Fibroblast of lung (primary cell): ENCODE measurements at regions not wholly inside any gene's neighbourhood (a gene's known extent, or its start where the extent isn't known, plus 50 kb on each side); places are given as distances from the start of the nearest gene placed in this dataset.

Experiments
- DNase-seq, 2 donors: peaks; one replicate each; pipeline versions ENCODE4 v3.0.0 to v3.0.0-alpha.2; 2010; ENCODE audit warnings: low read depth in 2 of 2
- H2AFZ ChIP-seq: 2 replicates; pipeline ENCODE4 v1.5.1; 2012; ENCODE audit warnings: low read length, control low read depth, inconsistent platforms
- H3K27ac ChIP-seq: 2 replicates; pipeline ENCODE4 v1.5.1; 2011; ENCODE audit warnings: low read length, control low read depth; ENCODE audit not compliant: insufficient read depth
- H3K27me3 ChIP-seq: 2 replicates; pipeline ENCODE4 v1.5.1; 2011; ENCODE audit warnings: mild to moderate bottlenecking, low read length; ENCODE audit not compliant: control insufficient read depth, insufficient read depth
- H3K36me3 ChIP-seq: 2 replicates; pipeline ENCODE4 v1.5.1; 2011; ENCODE audit warnings: low read length; ENCODE audit not compliant: control insufficient read depth, insufficient read depth
- H3K4me1 ChIP-seq: 2 replicates; pipeline ENCODE4 v1.5.1; 2011; ENCODE audit warnings: low read length; ENCODE audit not compliant: control insufficient read depth, insufficient read depth; ENCODE audit errors: extremely low read depth
- H3K4me2 ChIP-seq: 2 replicates; pipeline ENCODE4 v1.5.1; 2011; ENCODE audit warnings: low read length, control low read depth; ENCODE audit not compliant: insufficient read depth; ENCODE audit errors: extremely low read depth
- H3K4me3 ChIP-seq, 4 experiments: fragments of 200-600 bp in 1 of 4; sonication (generic) in 1 of 4; replicated peaks in 1 of 4; 2 replicates each; pipeline ENCODE4 v1.5.1; 2011 to 2016; ENCODE audit warnings: low read length in 4 of 4, low read depth in 3 of 4, mild to moderate bottlenecking in 3 of 4, control low read depth in 2 of 4, inconsistent platforms in 1 of 4, mixed read lengths in 1 of 4; ENCODE audit not compliant: insufficient read depth in 1 of 4; ENCODE audit errors: control extremely low read depth in 1 of 4
- H3K79me2 ChIP-seq: 2 replicates; pipeline ENCODE4 v1.5.1; 2012; ENCODE audit warnings: mild to moderate bottlenecking, low read length, inconsistent platforms; ENCODE audit not compliant: control insufficient read depth, insufficient read depth
- H3K9ac ChIP-seq: 2 replicates; pipeline ENCODE4 v1.5.1; 2011; ENCODE audit warnings: mild to moderate bottlenecking, low read length, control low read depth; ENCODE audit not compliant: insufficient read depth
- H3K9me3 ChIP-seq: 2 replicates; pipeline ENCODE4 v1.5.1; 2012; ENCODE audit warnings: low read depth, low read length; ENCODE audit not compliant: control insufficient read depth, insufficient read depth
- H4K20me1 ChIP-seq: 2 replicates; pipeline ENCODE4 v1.5.1; 2011; ENCODE audit warnings: low read length; ENCODE audit not compliant: control insufficient read depth, insufficient read depth; ENCODE audit errors: extremely low read depth
- CTCF ChIP-seq, 2 donors: IDR thresholded peaks in 1 of 2; conservative IDR thresholded peaks in 1 of 2; 1 replicate in 1 of 2; 2 replicates in 1 of 2; pipeline ENCODE4 v1.5.1; 2011 to 2012; ENCODE audit warnings: low read length in 2 of 2, control low read depth in 1 of 2, inconsistent platforms in 1 of 2, low read depth in 1 of 2, mild to moderate bottlenecking in 1 of 2
- EZH2 ChIP-seq: IDR thresholded peaks from 2 replicates; pipeline ENCODE4 v1.5.1; 2012; ENCODE audit warnings: low read length, control low read depth, mild to moderate bottlenecking; ENCODE audit errors: missing control alignments

GRCh38 chr5:7218141-7218540 lies 177.8 kb upstream of the ADCY2 start:
- H3K4me1 ChIP-seq: no peaks in the 10 kb centered on the region
- no peaks in the 10 kb centered on the region for H3K36me3 ChIP-seq
- H3K9me3 ChIP-seq: no peaks in the 10 kb centered on the region
- H3K27me3 ChIP-seq: no peaks in the 10 kb centered on the region
- H4K20me1 ChIP-seq: no peaks in the 10 kb centered on the region
- H3K27ac ChIP-seq: no peak overlapping the region
- no peak overlapping the region for H3K9ac ChIP-seq
- no peaks in the 10 kb centered on the region for H3K79me2 ChIP-seq
- TF ChIP-seq EZH2: no peak
- no peak for TF ChIP-seq CTCF (conservative IDR thresholded peaks at IDR 0.05 in 1 of 2, IDR thresholded peaks at IDR 0.05 in 1 of 2; ENCODE audit: low read depth in 1 of 2, low read length in 2 of 2)
- H3K4me3 ChIP-seq: no peak overlapping the region
- H2AFZ ChIP-seq: no peak overlapping the region
- H3K4me2 ChIP-seq: no peak overlapping the region
- DNase-seq: no peak

DNA sequence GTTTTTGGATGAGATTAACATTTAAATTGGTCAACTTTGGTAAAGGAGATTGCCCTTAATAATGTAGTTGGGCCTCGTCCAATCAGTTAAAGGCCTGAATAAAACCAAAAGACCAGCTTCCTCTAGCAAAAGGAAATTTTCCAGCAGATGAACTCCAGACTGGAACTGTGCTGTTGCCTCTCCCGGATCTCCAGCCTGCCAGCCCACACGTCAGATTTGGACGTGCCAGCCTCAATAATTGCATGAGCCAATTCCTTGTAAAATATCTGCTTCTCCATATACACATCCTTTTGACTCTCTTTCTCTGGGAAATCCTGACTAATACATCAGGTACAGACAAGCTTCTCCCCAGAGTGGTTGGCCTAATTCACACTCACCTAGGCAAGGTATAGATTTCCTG lies 175.8 kb upstream of the ADCY2 start:
- no peak overlapping the region for H3K4me3 ChIP-seq
- H3K9ac ChIP-seq: no peak overlapping the region
- no peaks in the 10 kb centered on the region for H3K36me3 ChIP-seq
- no peak overlapping the region for H2AFZ ChIP-seq
- H3K79me2 ChIP-seq: no peaks in the 10 kb centered on the region
- no peak overlapping the region for H3K27ac ChIP-seq
- TF ChIP-seq CTCF (conservative IDR thresholded peaks at IDR 0.05 in 1 of 2, IDR thresholded peaks at IDR 0.05 in 1 of 2; ENCODE audit: low read depth in 1 of 2, low read length in 2 of 2) (no peak), EZH2 (no peak)
- no peak for DNase-seq
- no peak overlapping the region for H3K4me2 ChIP-seq
- H3K9me3 ChIP-seq: no peaks in the 10 kb centered on the region
- no peaks in the 10 kb centered on the region for H3K27me3 ChIP-seq
- no peaks in the 10 kb centered on the region for H4K20me1 ChIP-seq
- no peaks in the 10 kb centered on the region for H3K4me1 ChIP-seq

DNA sequence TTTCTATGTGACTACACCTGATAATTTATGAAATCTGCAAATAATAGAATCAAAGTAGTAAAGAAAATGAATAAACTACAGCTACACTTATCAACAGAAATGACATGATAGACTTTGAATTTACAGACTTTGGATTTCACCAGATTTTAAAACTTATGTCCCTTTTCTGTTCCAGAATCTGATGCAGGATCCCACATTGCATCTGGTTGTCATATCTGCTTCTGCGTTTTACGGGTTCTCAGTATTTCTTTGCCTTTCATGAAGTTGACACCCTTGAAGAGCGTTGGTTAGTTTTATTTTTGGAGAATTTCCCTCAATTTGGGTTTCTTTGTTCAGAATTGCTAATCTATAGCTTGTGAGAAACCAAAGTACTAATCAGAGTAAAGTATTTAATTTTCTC lies 174.9 kb upstream of the ADCY2 start:
- H3K9me3 ChIP-seq: no peaks in the 10 kb centered on the region
- no peaks in the 10 kb centered on the region for H3K27me3 ChIP-seq
- no peaks in the 10 kb centered on the region for H3K79me2 ChIP-seq
- no peaks in the 10 kb centered on the region for H3K4me1 ChIP-seq
- H3K9ac ChIP-seq: no peak overlapping the region
- no peaks in the 10 kb centered on the region for H3K36me3 ChIP-seq
- TF ChIP-seq CTCF (conservative IDR thresholded peaks at IDR 0.05 in 1 of 2, IDR thresholded peaks at IDR 0.05 in 1 of 2; ENCODE audit: low read depth in 1 of 2, low read length in 2 of 2): no peak
- H3K4me3 ChIP-seq: no peak overlapping the region
- H4K20me1 ChIP-seq: no peaks in the 10 kb centered on the region
- no peak overlapping the region for H3K4me2 ChIP-seq
- DNase-seq: no peak
- H2AFZ ChIP-seq: no peak overlapping the region
- H3K27ac ChIP-seq: no peak overlapping the region
